ENCODE measurements at regions not wholly inside any gene's neighbourhood (a gene's known extent, or its start where the extent isn't known, plus 50 kb on each side); places are given as distances from the start of the nearest gene placed in this dataset.

DNA sequence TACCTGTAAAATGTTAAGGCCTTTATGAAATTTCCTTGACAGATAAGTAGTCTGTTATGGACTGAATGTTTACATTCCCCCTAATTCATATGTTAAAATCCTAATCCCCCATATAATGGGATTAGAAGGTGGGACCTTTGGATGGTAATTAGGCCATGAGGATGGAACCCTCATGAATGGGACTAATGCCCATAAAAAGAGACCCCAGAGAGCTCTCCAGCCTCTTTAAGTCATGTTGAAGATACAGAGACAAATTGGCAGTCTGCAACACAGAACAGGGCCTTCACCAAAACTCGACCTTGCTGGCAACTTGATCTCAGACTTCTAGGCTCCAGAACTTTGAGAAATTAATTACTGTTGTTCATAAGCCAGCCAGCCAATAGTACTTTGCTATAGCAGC lies 1344.5 kb upstream of the PCDH7 start:
- TF ChIP-seq CTCF (IDR thresholded peaks at IDR 0.05; ENCODE audit: low read depth, low read length, poor library complexity, severe bottlenecking), result no peak
- no peak for TF ChIP-seq EZH2phosphoT487 (IDR thresholded peaks at IDR 0.05; ENCODE audit: borderline replicate concordance, low read length)

Data from DOHH2 (cell line).